Fibroblast of villous mesenchyme (primary cell): ENCODE measurements at regions not wholly inside any gene's neighbourhood (a gene's known extent, or its start where the extent isn't known, plus 50 kb on each side); places are given as distances from the start of the nearest gene placed in this dataset.

Experiments
- DNase-seq: peaks from one replicate; pipeline ENCODE4 v3.0.0-alpha.2; 2010; ENCODE audit warnings: low read depth
- H3K4me3 ChIP-seq: 2 replicates; pipeline ENCODE4 v1.5.1; 2011; ENCODE audit warnings: low read depth, mild to moderate bottlenecking, low read length
- TF ChIP-seq, protein P1 (sequence below): IDR thresholded peaks from 2 replicates; pipeline ENCODE4 v1.5.1; 2012; ENCODE audit warnings: low read depth, mild to moderate bottlenecking, low read length; ENCODE audit not compliant: insufficient read depth

DNA sequence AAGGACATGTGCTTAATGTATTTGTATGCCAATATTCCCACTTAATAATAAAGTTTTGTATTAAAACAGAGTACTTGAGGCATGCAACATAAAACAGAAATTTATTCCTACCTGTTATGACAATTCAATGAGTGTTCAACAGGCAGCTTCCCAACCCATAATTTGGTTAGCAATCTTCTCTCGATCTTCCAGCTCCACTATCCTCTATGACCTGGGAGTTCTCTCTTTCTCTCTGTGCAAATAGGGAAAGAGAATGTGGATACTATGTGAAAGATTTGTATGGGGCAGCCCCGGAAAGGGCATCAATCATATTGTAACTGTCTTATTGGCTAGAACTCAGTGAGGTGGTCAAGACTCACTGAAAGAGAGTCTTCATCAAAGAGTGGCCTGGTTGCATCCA, 644.9 kb upstream of the PCDH20 start:
- no peak overlapping the region for H3K4me3 ChIP-seq
- no peak for DNase-seq
- TF ChIP-seq, protein P1, sequence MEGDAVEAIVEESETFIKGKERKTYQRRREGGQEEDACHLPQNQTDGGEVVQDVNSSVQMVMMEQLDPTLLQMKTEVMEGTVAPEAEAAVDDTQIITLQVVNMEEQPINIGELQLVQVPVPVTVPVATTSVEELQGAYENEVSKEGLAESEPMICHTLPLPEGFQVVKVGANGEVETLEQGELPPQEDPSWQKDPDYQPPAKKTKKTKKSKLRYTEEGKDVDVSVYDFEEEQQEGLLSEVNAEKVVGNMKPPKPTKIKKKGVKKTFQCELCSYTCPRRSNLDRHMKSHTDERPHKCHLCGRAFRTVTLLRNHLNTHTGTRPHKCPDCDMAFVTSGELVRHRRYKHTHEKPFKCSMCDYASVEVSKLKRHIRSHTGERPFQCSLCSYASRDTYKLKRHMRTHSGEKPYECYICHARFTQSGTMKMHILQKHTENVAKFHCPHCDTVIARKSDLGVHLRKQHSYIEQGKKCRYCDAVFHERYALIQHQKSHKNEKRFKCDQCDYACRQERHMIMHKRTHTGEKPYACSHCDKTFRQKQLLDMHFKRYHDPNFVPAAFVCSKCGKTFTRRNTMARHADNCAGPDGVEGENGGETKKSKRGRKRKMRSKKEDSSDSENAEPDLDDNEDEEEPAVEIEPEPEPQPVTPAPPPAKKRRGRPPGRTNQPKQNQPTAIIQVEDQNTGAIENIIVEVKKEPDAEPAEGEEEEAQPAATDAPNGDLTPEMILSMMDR: no peak

DNA sequence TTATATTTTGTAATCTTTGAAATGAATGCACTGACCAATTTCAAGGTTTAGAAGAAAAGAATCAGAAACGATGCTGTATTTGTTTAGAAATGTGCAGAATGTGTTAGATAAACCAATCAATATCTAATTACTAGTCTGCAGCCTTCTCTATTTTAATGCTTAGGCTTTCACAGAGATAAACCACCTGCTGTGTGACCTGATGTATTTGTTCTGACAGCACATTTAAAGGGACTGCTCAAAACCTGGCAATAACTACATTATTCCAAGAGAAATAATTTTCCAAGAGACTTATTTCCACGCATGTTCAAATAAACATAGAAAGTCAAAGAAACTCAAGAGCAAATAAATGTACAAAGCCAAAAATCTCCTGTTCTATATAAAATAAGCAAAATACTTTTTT, 641.6 kb upstream of the PCDH20 start:
- no peak overlapping the region for H3K4me3 ChIP-seq
- no peak for DNase-seq
- TF ChIP-seq, protein P1: no peak

DNA sequence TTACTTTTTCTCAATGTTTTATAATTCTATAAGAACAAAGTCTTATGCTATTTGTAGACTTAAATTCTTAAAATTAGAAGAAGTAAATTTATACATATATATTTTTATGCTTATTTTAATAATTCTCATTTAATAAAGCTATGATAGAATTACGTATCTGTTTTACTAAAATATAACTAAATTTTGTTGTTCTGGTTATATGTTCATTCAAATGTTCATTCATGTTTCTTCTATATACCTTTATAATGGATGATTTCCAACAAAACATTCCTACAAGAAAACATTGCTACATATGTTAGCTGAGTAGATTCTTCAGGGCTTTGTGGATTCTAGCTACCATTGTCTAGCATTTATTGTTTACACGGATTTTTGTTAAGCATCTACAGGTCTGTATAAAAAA, 634.3 kb upstream of the PCDH20 start:
- DNase-seq: no peak
- TF ChIP-seq, protein P1: no peak
- H3K4me3 ChIP-seq: no peak overlapping the region

DNA sequence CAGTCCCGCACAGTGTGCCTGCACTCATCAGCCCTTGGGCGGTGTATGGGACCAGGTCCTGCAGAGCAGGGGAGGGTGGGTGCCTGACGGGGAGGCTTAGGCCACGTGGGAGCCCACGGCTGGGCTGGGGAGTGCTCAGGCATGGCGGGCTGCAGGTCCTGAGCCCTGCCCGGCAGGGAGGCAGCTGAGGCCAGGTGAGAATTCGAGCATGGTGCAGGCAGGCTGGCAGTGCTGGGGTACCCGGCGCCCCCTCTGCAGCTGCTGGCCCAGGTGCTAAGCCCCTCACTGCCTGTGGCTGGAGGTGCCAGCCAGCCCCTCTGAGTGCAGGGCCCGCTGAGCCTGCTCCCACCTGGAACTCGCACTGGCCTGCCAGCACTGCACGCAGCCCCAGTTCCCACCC, 630.9 kb upstream of the PCDH20 start:
- TF ChIP-seq, protein P1: no peak
- no peak for DNase-seq
- no peak overlapping the region for H3K4me3 ChIP-seq

DNA sequence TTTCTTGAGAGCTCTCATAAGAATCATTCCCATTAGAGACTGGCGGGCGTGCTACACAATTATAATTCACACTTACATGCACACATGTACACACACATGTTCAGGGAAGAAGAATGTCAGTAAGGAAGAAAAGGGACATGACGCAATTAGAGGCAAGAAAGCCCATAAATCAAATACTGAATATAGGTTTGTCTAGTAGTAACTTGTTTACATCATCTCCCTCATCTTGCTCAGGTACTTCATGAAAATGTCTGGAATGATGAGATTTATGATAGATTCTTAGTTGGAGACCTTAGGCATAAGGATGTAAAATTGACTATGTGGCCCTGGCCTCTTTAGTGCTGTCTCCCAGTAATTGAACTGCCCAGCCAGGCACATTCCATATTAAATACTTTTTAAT, 628.0 kb upstream of the PCDH20 start:
- H3K4me3 ChIP-seq: no peak overlapping the region
- DNase-seq: no peak
- TF ChIP-seq, protein P1: no peak

DNA sequence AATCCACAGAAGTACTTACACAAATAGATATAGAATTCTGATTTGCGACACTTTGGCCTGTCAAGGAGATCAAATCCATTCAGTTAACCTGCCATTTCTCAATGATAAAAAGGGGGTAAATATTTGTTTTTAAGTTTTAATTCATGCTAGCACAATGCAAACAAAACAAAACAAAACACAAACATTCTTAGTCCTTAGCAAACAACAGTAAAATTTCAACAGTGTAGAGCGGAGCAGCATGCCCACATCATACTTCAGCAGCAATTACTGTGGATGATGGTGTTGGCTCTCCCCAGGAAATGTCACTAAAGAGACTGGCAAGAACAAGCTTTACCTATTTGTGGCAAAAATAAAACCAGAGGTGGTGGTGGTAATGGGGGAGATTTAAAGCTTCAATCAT, 625.2 kb upstream of the PCDH20 start:
- no peak overlapping the region for H3K4me3 ChIP-seq
- TF ChIP-seq, protein P1: no peak
- DNase-seq: no peak

DNA sequence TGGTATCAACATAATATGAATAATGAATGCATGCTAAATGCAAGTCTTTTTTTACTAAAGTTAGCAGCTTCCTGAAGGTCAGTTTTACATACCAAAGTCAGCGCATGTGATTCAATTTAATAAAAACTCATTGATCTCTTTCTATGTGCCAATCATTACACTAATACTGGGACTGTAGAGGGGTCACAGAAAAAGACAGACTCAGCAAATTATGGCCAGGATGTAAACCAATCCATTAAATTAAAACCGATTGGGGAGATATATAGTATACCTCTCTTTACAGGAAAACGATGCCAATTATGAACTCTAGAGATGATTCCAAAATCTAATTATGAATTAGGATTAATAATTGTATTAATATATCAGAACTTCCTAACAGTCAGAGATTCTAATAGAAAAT, 624.4 kb upstream of the PCDH20 start:
- TF ChIP-seq, protein P1: no peak
- no peak for DNase-seq
- H3K4me3 ChIP-seq: no peak overlapping the region
